LNCaP clone FGC (cell line): ENCODE measurements at regions not wholly inside any gene's neighbourhood (a gene's known extent, or its start where the extent isn't known, plus 50 kb on each side); places are given as distances from the start of the nearest gene placed in this dataset.
"Not testable (repeated sequence)": the region's sequence is repeated elsewhere in the genome, so short reads cannot be mapped to it uniquely, and the experiment has no call there.

Source experiments
- DNase-seq: peaks from one replicate; pipeline ENCODE4 v3.0.0-alpha.2; 2011; ENCODE audit warnings: low read depth
- H3K4me3 ChIP-seq: 2 replicates; pipeline ENCODE4 v1.5.1; 2011; ENCODE audit warnings: mild to moderate bottlenecking, low read depth, low read length, control low read depth
- TF ChIP-seq, protein P1 (sequence below): IDR thresholded peaks from 2 replicates; pipeline ENCODE4 v1.5.1; 2012; ENCODE audit warnings: mild to moderate bottlenecking; ENCODE audit not compliant: control insufficient read depth, insufficient read depth; ENCODE audit errors: extremely low read depth

DNA sequence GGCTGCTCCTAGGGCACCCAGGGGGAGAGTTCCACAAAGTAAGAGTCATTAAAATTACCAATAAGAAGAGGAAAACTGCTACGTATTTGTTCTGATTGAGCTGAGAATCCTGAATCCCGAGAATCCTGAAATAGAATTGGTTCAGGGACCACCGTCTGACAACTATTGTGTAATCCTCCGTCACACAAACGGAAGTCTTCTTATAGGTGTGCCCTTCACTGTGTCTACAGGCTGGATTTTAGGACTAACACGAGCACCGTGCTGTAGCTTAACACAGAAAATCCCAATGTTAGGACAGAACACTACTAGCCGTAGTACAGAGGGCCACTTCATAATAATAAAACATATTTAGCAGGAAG lies 50.6 kb upstream of the RNF182 start:
- DNase-seq: no peak
- TF ChIP-seq, protein P1, sequence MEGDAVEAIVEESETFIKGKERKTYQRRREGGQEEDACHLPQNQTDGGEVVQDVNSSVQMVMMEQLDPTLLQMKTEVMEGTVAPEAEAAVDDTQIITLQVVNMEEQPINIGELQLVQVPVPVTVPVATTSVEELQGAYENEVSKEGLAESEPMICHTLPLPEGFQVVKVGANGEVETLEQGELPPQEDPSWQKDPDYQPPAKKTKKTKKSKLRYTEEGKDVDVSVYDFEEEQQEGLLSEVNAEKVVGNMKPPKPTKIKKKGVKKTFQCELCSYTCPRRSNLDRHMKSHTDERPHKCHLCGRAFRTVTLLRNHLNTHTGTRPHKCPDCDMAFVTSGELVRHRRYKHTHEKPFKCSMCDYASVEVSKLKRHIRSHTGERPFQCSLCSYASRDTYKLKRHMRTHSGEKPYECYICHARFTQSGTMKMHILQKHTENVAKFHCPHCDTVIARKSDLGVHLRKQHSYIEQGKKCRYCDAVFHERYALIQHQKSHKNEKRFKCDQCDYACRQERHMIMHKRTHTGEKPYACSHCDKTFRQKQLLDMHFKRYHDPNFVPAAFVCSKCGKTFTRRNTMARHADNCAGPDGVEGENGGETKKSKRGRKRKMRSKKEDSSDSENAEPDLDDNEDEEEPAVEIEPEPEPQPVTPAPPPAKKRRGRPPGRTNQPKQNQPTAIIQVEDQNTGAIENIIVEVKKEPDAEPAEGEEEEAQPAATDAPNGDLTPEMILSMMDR: no peak
- H3K4me3 ChIP-seq: no peak overlapping the region

DNA sequence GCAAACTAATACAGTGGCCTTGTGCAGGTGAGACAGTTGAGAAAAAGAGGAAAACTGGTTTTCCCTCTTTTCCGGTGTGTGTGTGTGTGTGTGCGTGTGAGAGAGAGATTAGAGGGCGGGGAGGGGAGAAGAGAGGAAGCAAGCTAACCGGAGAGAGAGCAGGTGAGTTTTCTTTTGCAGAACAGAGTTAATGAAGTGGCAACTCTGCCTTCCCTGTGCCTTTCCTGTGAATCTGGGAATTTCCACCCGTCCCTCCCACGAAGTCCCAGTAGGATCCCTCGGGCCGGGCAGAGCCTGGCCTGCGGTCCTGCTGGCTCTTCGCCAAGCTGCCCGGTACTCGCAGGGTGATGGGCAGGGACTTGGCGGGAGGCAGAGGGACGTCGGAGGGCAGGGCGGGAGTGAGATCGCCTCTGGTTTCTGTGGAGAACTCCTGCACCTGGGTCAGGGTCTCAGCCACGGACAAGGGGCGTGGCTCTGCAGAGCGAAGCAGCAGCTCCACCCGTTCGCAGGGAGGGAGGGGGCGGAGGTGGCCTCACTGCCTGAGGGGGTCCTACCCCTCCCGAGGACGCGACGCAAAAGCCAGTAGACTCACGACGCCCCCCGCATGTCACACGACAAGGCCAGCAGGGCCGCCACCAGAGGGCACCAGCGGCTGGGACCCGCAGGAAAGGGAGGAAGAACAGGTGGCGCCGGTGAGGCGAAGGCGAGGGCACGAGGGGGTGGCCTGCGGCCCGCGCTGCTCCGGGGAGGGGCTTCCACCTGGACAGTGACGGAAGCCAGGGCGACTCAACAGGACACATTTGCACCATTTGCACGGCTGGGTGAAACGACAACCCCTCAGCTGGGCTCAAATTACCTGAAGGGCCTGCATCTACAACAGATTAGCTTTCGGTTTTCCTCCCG lies 51.2 kb upstream of the RNF182 start:
- peak overlapping the region; percentile 38 for H3K4me3 ChIP-seq
- TF ChIP-seq, protein P1: peak; percentile 81
- no peak for DNase-seq

DNA sequence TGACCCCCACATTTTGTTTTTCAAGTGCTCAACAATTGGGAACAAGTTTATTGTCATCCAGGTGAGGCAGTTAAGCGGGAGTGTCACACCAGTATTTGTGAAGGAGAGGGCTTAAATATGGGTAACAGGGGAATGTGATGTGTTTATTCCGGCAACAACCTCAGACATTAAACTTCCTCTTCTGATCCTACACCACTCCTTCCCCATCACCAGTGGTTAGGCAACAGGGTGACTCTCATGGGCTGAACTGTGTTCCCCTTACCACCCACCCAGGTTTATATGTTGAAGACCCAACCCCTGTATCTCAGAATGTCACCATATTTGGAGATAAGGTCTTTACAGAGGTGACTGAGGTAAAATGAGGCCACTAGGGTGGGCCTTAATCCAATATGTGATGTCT lies 52.1 kb upstream of the RNF182 start:
- H3K4me3 ChIP-seq: no peak overlapping the region
- DNase-seq: no peak
- TF ChIP-seq, protein P1: no peak

DNA sequence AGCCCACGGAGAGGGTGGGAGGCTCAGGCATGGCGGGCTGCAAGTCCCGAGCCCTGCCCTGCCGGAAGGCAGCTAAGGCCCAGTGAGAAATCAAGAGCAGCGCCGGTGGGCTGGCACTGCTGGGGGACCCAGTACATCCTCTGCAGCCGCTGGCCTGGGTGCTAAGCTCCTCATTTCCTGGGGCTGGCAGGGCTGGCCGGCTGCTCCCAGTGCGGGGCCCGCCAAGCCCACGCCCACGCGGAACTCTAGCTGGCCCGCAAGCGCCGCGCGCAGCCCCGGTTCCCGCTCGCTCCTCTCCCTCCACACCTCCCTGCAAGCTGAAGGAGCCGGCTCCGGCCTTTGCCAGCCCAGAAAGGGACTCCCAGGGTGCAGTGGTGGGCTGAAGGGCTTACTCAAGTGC lies 52.7 kb upstream of the RNF182 start:
- DNase-seq, H3K4me3 ChIP-seq: not testable (repeated sequence)

DNA sequence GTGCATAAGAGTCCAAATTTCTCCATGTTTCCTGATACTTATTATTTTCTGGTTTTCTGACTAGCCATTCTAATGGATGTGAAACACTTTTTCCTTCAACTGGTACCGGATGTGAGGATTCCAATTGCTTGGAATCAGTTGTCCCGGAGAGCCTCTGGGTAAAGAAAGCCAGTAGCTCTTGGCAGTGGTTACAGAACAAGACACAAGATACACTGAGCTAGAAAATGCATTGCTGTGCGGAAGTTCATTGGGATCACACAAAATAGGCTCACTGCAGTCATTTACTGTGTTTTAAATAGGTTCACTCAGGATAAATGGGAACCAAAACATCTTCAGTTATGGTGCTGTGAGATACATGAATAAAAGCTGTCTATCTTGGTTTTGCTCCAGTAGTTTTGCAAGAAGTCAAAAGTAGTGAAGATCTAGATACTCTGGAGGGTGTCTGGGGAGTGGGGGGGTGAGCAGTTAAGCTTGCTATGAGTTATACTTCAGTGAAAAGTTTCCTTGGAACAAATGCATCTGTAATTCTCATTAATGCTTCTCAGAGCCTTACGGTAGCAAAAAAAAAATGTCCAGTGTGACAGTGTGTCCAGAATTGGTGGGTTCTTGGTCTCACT lies 54.4 kb upstream of the RNF182 start:
- TF ChIP-seq, protein P1: no peak
- no peak overlapping the region for H3K4me3 ChIP-seq
- DNase-seq: no peak

DNA sequence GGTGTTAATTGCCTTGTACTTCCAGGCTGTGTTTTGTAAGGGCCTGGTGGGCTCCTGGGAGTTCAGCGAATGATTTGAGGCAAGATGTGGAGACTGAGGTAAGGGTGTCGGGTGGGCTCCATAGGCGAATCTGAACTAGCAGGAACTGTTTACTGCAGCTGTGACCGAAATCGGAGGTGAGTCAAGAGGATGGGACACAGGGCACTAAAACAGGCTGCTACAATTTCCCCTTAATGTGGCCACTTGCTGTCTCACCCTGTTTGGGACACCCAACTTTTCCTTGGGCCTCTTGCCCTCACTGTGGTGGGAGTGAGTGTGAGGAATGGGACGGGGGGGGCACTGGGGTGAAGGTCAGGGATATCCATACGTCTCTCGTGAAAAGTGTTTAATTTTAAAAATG lies 53.9 kb upstream of the MCUR1 start:
- TF ChIP-seq, protein P1: no peak
- H3K4me3 ChIP-seq: no peak overlapping the region
- DNase-seq: no peak

DNA sequence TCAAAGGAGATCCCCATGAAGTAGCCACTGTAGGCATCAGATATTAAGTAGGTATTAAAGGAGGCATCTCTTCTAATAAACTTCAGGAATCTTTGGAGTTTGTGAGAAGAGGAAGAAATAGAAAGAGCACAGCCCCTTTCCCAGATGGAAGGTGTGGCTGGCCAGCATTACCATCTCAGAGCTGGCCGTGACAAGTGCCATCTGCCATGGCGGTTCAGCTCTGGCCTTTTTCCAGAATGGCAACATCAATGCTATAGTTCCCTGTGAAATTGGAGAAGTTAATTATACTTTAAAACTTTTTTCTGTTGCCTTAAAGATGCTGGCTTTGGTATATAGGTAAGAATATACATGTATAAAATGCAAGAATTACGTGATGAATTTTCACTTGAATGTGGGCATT lies 51.9 kb upstream of the MCUR1 start:
- DNase-seq: no peak
- TF ChIP-seq, protein P1: no peak
- no peak overlapping the region for H3K4me3 ChIP-seq
